ENCODE measurements at regions not wholly inside any gene's neighbourhood (a gene's known extent, or its start where the extent isn't known, plus 50 kb on each side); places are given as distances from the start of the nearest gene placed in this dataset.
"Not testable (repeated sequence)": the region's sequence is repeated elsewhere in the genome, so short reads cannot be mapped to it uniquely, and the experiment has no call there.

DNA sequence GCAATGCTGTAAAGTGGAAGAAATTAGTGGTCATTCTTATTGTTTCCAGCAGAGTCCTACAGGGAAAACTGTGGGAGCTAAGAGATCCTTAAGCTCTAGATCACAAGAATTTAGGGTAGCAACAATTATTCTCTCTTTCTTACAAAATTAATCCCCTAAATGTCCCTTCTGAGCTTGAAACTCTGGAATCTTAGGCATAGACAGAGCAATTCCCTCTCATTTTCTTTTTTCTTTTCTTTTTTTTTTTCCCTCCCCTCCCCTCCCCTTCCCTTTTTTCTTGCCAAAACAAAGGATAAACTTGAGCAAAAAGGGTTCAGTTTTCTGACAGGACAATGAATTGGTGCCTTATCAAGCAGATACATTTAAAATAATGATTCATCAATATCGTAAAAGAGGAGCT is 441.0 kb downstream of the DSC3 start:
- TF ChIP-seq, protein P1, sequence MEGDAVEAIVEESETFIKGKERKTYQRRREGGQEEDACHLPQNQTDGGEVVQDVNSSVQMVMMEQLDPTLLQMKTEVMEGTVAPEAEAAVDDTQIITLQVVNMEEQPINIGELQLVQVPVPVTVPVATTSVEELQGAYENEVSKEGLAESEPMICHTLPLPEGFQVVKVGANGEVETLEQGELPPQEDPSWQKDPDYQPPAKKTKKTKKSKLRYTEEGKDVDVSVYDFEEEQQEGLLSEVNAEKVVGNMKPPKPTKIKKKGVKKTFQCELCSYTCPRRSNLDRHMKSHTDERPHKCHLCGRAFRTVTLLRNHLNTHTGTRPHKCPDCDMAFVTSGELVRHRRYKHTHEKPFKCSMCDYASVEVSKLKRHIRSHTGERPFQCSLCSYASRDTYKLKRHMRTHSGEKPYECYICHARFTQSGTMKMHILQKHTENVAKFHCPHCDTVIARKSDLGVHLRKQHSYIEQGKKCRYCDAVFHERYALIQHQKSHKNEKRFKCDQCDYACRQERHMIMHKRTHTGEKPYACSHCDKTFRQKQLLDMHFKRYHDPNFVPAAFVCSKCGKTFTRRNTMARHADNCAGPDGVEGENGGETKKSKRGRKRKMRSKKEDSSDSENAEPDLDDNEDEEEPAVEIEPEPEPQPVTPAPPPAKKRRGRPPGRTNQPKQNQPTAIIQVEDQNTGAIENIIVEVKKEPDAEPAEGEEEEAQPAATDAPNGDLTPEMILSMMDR (IDR thresholded peaks at IDR 0.05; ENCODE audit: insufficient read depth, low read depth, low read length, missing control alignments), result no peak
- H3K4me3 ChIP-seq (ENCODE audit: low read length), result no peak overlapping the region
- no peak for DNase-seq (ENCODE audit: low read depth)

DNA sequence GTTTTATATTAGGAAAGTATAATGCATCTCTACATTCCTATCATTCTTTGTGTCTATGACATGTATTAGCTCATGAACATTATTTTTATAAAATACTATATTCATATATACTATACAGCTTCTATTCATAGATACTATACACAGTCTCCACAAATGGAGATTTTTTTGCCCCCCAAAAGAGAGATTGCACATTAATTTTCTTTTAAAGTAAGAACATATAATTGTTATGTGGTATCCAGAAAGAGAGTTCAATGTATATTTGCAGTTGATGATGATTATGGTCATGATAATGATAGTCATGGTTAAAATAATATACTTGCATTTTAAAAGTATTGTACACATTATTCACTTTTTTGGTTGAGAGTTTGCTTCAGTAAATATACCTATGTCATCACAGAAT is 445.3 kb downstream of the DSC3 start:
- no peak for DNase-seq (ENCODE audit: low read depth)
- H3K4me3 ChIP-seq (ENCODE audit: low read length), result no peak overlapping the region
- TF ChIP-seq, protein P1 (IDR thresholded peaks at IDR 0.05; ENCODE audit: insufficient read depth, low read depth, low read length, missing control alignments), result no peak

DNA sequence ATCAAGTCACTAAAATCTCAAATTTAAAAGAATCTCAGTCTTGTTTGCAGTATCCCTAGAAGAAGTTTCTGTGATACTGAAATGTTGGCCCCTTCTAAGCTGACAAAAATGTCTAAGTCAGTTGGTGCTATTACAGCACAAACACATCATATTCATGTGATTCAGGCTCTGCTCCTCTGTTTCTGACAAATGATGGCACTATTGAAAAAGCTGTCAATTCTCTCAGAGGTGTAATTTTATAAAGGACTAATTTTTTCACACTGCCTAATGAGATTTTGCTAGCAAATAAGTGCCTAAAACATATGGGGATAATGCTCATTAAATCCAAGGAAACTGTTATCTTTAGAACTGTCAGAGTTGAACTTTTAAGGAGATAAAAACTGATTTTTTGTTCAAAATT is 445.9 kb downstream of the DSC3 start:
- no peak for DNase-seq (ENCODE audit: low read depth)
- TF ChIP-seq, protein P1 (IDR thresholded peaks at IDR 0.05; ENCODE audit: insufficient read depth, low read depth, low read length, missing control alignments), result no peak
- no peak overlapping the region for H3K4me3 ChIP-seq (ENCODE audit: low read length)

DNA sequence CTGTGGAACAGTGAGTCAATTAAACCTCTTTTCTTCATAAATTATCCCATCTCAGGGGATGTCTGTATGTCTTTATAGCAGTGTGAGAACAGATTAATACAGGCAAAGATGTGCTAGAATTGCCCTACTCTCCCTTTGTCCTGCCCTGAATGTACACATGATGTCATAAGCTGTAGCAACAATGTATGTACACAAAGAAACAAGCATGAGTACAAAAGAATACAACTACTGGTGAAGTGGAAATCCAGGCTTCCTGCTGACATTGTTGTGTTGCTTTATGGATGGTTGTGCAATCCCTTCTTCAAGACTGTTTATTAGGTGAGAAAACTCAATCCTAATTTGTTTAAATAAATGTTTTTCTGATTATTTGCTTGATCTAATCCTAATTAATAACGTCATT is 446.6 kb downstream of the DSC3 start:
- no peak overlapping the region for H3K4me3 ChIP-seq (ENCODE audit: low read length)
- TF ChIP-seq, protein P1 (IDR thresholded peaks at IDR 0.05; ENCODE audit: insufficient read depth, low read depth, low read length, missing control alignments), result no peak
- peak; percentile 15 for DNase-seq (ENCODE audit: low read depth)

DNA sequence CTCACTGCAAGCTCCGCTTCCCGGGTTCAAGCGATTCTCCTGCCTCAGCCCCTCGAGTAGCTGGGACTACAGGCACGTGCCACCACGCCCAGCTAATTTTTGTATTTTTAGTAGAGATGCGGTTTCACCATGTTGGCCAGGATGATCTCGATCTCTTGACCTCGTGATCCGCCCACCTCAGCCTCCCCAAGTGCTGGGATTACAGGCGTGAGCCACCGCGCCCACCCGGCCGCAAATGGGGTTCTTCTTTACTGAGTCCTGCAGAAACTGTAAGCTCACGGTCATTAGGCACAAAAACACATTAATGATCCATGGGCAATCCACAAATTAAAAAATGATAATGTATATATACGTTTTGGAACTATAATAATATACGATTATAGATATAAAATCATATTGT is 447.6 kb downstream of the DSC3 start:
- not testable (repeated sequence) for H3K4me3 ChIP-seq (ENCODE audit: low read length); DNase-seq (ENCODE audit: low read depth)

DNA sequence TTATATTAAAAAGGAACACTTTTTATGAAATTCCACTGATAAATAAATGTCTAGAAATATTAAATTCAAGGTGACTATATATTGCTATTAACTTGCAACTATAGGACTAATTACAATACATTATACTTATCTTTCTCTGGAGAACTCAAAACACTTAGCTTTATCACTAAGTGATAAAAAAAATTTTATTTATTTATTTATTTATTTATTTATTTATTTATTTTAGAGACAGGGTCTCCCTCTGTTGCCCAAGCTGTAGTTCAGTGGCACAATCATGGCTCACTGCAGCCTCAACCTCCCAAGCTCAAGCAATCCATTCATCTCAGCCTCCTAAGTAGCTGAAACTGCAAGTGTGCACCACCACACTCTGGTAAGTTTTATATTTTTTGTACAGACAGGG is 451.1 kb downstream of the DSC3 start:
- DNase-seq (ENCODE audit: low read depth), result no peak
- TF ChIP-seq, protein P1 (IDR thresholded peaks at IDR 0.05; ENCODE audit: insufficient read depth, low read depth, low read length, missing control alignments), result no peak
- H3K4me3 ChIP-seq (ENCODE audit: low read length), result no peak overlapping the region

DNA sequence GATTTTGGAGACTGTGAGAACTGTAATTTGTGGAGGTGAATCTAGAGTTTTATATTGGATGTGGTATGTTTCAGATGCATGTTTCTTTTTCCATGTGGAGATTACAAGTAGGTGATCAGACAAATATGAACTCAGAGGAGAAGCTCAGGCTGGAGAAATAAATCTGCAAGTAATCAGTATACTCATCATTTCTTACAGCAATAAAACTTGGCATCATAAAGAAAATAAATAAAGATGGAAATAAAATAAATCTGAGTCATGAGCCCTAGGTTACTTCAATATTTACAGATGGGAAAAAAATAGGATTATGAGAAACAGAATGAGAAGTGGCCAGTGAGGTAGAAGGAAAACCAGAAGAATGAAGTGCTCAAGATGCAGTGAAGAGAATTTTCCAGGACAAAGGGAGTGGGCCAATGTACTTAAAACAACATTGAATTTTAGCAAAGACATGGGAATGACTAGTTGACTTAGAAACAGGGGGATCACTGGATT is 453.8 kb downstream of the DSC3 start:
- TF ChIP-seq, protein P1 (IDR thresholded peaks at IDR 0.05; ENCODE audit: insufficient read depth, low read depth, low read length, missing control alignments), result no peak
- no peak overlapping the region for H3K4me3 ChIP-seq (ENCODE audit: low read length)
- no peak for DNase-seq (ENCODE audit: low read depth)
